Stimulated activated naive CD8-positive, alpha-beta T cell treated with anti-CD3 and anti-CD28 coated beads, Interleukin-15, amount 100 ng/mL, for 72 hours (primary cell): ENCODE measurements at regions not wholly inside any gene's neighbourhood (a gene's known extent, or its start where the extent isn't known, plus 50 kb on each side); places are given as distances from the start of the nearest gene placed in this dataset.
"Not testable (repeated sequence)": the region's sequence is repeated elsewhere in the genome, so short reads cannot be mapped to it uniquely, and the experiment has no call there.

ENCODE experiments used
- ATAC-seq: fragments of 150-1000 bp; cut with Tn5 transposase; 2 replicates; pipeline ENCODE4 v1.10.0; 2021; ENCODE audit warnings: mild to moderate bottlenecking, moderate library complexity
- DNase-seq, 2 donors: peaks; one replicate each; pipeline ENCODE4 v3.0.0; 2021 to 2022
- H3K27ac Mint-ChIP-seq, 2 donors: one replicate each; pipeline ENCODE4 v1.8.0; 2022; ENCODE audit warnings: mild to moderate bottlenecking in 2 of 2, mixed read lengths in 2 of 2, moderate library complexity in 2 of 2
- H3K27me3 Mint-ChIP-seq: one replicate; pipeline ENCODE4 v1.8.0; 2022; ENCODE audit warnings: mixed read lengths
- H3K4me1 Mint-ChIP-seq: one replicate; pipeline ENCODE4 v1.8.0; 2022; ENCODE audit warnings: mild to moderate bottlenecking, mixed read lengths
- H3K4me3 Mint-ChIP-seq, 2 donors: one replicate each; pipeline ENCODE4 v1.8.0; 2022; ENCODE audit warnings: mild to moderate bottlenecking in 2 of 2, mixed read lengths in 2 of 2, moderate library complexity in 1 of 2
- H3K9me3 Mint-ChIP-seq, 2 donors: one replicate each; pipeline ENCODE4 v1.8.0; 2022; ENCODE audit warnings: mixed read lengths in 2 of 2

DNA sequence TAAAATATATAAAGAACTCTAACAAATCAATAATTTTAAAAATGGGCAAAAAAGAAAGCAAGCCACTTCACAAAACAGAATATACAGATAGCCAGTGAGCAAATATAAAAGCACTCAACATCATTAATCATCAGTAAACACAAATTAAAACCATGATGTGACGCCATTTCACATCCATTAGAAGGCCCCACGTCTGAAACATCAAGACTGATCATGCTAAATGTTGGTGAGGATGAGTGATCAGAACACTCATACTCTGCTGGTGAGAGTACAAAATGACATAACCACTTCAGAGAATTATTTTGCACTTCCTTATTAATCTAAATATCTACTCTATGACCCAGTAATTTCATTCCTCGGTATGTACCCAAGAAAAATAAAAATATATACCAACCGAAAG is 512.2 kb upstream of the NR5A2 start:
- no peaks in the 10 kb centered on the region for H3K9me3 Mint-ChIP-seq
- no peak overlapping the region for H3K4me3 Mint-ChIP-seq
- H3K27ac Mint-ChIP-seq: no peak overlapping the region
- DNase-seq (no peak), ATAC-seq (no peak)
- no peaks in the 10 kb centered on the region for H3K27me3 Mint-ChIP-seq
- H3K4me1 Mint-ChIP-seq: no peaks in the 10 kb centered on the region

DNA sequence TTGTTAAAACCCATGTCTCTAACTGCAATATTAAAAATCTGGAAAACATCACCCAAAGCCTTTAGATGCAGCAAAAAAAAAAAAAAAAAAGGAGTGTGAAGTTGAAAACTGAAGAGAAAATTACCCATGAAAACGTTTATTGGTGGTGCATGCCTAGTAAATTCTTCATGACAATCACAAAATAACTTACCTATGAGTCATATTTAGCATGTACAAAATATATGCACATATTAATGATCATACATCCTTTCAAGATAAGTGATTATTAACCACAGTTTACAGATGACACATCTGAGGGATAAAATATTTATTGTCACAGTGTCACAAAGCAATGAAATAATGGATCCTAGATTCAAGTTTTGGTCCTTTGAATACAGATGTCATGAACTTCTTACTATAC is 505.2 kb upstream of the NR5A2 start:
- no peaks in the 10 kb centered on the region for H3K4me1 Mint-ChIP-seq
- ATAC-seq (no peak), DNase-seq (no peak)
- H3K9me3 Mint-ChIP-seq: no peaks in the 10 kb centered on the region
- H3K4me3 Mint-ChIP-seq: no peak overlapping the region
- H3K27ac Mint-ChIP-seq: no peak overlapping the region
- no peaks in the 10 kb centered on the region for H3K27me3 Mint-ChIP-seq

DNA sequence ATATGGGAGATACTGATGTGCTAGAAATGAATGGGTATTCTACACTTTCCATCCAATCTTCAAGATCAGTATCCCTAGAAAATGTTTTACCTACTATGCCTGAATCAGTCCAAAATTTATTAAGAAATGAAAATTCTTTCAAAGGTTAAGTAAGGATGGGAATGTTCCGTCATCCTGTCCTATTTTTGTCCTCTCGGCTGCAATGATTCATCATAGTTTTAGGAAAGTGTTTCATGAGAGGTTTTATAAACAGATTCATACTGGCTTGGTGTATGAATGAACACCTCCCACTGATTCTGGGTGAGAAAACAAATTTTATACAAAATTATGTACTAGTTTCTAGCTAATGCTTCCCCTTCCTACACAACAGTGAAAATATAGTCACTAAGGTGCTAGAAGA is 504.6 kb upstream of the NR5A2 start:
- no peak for DNase-seq
- ATAC-seq: no peak
- H3K4me1 Mint-ChIP-seq: no peaks in the 10 kb centered on the region
- H3K4me3 Mint-ChIP-seq: no peak overlapping the region
- no peak overlapping the region for H3K27ac Mint-ChIP-seq
- H3K9me3 Mint-ChIP-seq: no peaks in the 10 kb centered on the region
- no peaks in the 10 kb centered on the region for H3K27me3 Mint-ChIP-seq

- H3K4me3 Mint-ChIP-seq: no peak overlapping the region
- H3K27me3 Mint-ChIP-seq: no peaks in the 10 kb centered on the region
- H3K4me1 Mint-ChIP-seq: no peaks in the 10 kb centered on the region
- ATAC-seq: no peak
- no peak for DNase-seq
- no peak overlapping the region for H3K27ac Mint-ChIP-seq
- peaks cover 8 to 10% of the 10 kb centered on the region in 2 donors for H3K9me3 Mint-ChIP-seq
Measured at GRCh38 chr1:199529324-199529723, 498.2 kb upstream of the NR5A2 start.

- H3K27ac Mint-ChIP-seq, H3K4me1 Mint-ChIP-seq, ATAC-seq, DNase-seq, H3K4me3 Mint-ChIP-seq, H3K27me3 Mint-ChIP-seq: not testable (repeated sequence)
- peaks cover 18 to 31% of the 10 kb centered on the region in 2 donors for H3K9me3 Mint-ChIP-seq
Measured at GRCh38 chr1:199533361-199533760, 494.1 kb upstream of the NR5A2 start.

DNA sequence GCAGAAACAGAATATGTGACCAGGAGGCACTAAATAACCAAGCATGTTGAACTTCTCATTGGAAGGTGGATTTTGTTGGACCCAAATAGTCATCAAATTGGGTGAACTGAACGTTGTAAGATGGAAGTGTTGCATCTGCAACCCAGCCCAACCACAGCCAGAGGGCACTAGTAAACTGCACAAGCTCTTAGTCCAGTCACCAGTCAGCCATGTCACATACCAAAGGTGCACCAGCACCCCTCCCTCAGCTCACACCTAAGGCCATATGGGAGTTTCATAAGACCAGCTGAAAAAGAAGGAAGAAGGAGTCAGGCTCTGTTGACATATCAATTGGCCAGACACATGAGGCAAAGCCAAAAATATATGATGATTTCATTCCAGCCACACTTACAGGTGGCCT is 481.7 kb upstream of the NR5A2 start:
- ATAC-seq (no peak), DNase-seq (no peak)
- Mint-ChIP-seq H3K4me3 (no peak overlapping the region), H3K27ac (no peak overlapping the region), H3K9me3 (no peaks in the 10 kb centered on the region), H3K4me1 (no peaks in the 10 kb centered on the region), H3K27me3 (no peaks in the 10 kb centered on the region)

- Mint-ChIP-seq H3K27me3 (no peaks in the 10 kb centered on the region), H3K4me3 (no peak overlapping the region), H3K27ac (no peak overlapping the region), H3K4me1 (no peaks in the 10 kb centered on the region), H3K9me3 (no peaks in the 10 kb centered on the region)
- DNase-seq (no peak), ATAC-seq (peak; percentile 60)
Measured at GRCh38 chr1:199546323-199546722, 481.2 kb upstream of the NR5A2 start.

DNA sequence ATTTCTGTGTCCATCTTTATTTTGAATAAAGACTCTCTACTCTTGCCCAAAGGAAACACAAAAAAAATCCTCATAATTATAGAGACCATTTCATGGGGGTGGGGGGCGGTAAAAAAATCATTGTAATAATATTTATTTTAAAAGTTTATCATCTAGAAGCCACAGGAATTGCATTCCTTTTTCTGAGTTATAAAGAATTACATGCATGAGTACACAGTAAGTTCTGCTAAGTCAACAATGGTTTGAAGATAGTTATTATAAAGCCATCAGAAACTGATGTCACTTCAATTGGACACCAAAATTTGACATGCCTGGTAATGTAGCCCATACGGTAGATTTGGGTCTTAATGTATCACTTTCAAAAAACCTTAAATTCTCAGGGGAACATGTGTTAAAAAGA is 478.1 kb upstream of the NR5A2 start:
- DNase-seq (no peak), ATAC-seq (no peak)
- no peak overlapping the region for H3K4me3 Mint-ChIP-seq
- no peak overlapping the region for H3K27ac Mint-ChIP-seq
- H3K27me3 Mint-ChIP-seq: peaks cover 7% of the 10 kb centered on the region
- no peaks in the 10 kb centered on the region for H3K9me3 Mint-ChIP-seq
- H3K4me1 Mint-ChIP-seq: no peaks in the 10 kb centered on the region

GRCh38 chr1:199550199-199551065 is 477.1 kb upstream of the NR5A2 start:
- H3K4me3 Mint-ChIP-seq: no peak overlapping the region

GRCh38 chr1:199551967-199552565 is 475.4 kb upstream of the NR5A2 start:
- peak; percentile 8 to 15 for DNase-seq
- Mint-ChIP-seq H3K4me3 (no peak overlapping the region), H3K27me3 (peaks cover 7% of the 10 kb centered on the region), H3K9me3 (no peaks in the 10 kb centered on the region), H3K4me1 (no peaks in the 10 kb centered on the region), H3K27ac (no peak overlapping the region)
- ATAC-seq: no peak

More at GRCh38 chr1:199550199-199551065, 477.1 kb upstream of the NR5A2 start:
- DNase-seq (no peak), ATAC-seq (no peak)
- peaks cover 7% of the 10 kb centered on the region for H3K27me3 Mint-ChIP-seq
- H3K27ac Mint-ChIP-seq: no peak overlapping the region
- no peaks in the 10 kb centered on the region for H3K4me1 Mint-ChIP-seq
- no peaks in the 10 kb centered on the region for H3K9me3 Mint-ChIP-seq

GRCh38 chr1:199553104-199553503 is 474.4 kb upstream of the NR5A2 start:
- H3K4me1 Mint-ChIP-seq: no peaks in the 10 kb centered on the region
- DNase-seq (no peak), ATAC-seq (no peak)
- peaks cover 7% of the 10 kb centered on the region for H3K27me3 Mint-ChIP-seq
- no peaks in the 10 kb centered on the region for H3K9me3 Mint-ChIP-seq
- H3K27ac Mint-ChIP-seq: no peak overlapping the region
- H3K4me3 Mint-ChIP-seq: no peak overlapping the region

- DNase-seq: no peak
- H3K9me3 Mint-ChIP-seq: no peaks in the 10 kb centered on the region
- no peak overlapping the region for H3K4me3 Mint-ChIP-seq
- H3K4me1 Mint-ChIP-seq: no peaks in the 10 kb centered on the region
- no peak overlapping the region for H3K27ac Mint-ChIP-seq
- no peak for ATAC-seq
- H3K27me3 Mint-ChIP-seq: no peaks in the 10 kb centered on the region
Measured at GRCh38 chr1:199561334-199561733, 466.2 kb upstream of the NR5A2 start.

- Mint-ChIP-seq H3K27ac (no peak overlapping the region), H3K9me3 (no peaks in the 10 kb centered on the region), H3K27me3 (no peaks in the 10 kb centered on the region), H3K4me3 (no peak overlapping the region), H3K4me1 (no peaks in the 10 kb centered on the region)
- DNase-seq: no peak
- no peak for ATAC-seq
Measured at GRCh38 chr1:199573047-199573446, 454.5 kb upstream of the NR5A2 start.

DNA sequence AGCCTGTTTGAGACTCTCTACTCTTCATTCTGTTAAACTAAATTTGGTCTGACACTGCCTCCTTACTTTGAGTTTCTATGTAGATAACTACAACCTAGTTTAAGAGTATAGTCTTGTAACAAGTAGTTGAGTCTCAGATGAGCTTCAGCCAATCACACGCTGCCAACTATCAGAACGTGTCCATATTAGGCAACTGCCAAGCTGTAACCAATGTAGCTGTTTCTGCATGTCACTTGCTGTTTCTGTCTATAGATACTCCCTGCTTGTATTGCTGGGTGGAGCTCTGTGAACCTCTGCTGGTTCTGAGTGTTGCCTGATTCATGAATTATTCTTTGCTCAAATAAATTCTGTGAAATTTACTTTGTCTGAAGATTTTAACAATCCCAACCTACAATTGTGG is 452.6 kb upstream of the NR5A2 start:
- Mint-ChIP-seq H3K27ac (no peak overlapping the region), H3K4me3 (no peak overlapping the region), H3K9me3 (no peaks in the 10 kb centered on the region), H3K4me1 (no peaks in the 10 kb centered on the region), H3K27me3 (no peaks in the 10 kb centered on the region)
- no peak for DNase-seq
- no peak for ATAC-seq

DNA sequence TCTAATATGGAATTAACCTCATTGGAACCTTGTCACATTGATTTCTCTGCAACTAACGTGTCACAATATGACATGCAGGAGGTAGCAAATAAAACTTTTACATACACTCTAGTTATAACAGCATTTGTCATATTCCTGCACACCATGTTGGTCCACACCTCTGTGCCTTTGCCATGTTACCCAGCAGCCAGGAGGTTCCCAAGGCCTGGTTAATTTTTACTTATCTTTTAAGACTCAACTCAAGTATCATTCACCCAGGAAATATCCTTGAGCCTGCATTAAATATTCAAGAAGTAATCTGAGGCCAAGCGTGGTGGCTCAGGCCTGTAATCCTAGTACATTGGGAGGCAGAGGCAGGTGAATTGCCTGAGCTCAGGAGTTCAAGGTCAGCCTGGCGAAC is 447.2 kb upstream of the NR5A2 start:
- Mint-ChIP-seq H3K4me3 (no peak overlapping the region), H3K4me1 (no peaks in the 10 kb centered on the region), H3K27ac (no peak overlapping the region), H3K9me3 (no peaks in the 10 kb centered on the region), H3K27me3 (peaks cover 7% of the 10 kb centered on the region)
- ATAC-seq (no peak), DNase-seq (no peak)

DNA sequence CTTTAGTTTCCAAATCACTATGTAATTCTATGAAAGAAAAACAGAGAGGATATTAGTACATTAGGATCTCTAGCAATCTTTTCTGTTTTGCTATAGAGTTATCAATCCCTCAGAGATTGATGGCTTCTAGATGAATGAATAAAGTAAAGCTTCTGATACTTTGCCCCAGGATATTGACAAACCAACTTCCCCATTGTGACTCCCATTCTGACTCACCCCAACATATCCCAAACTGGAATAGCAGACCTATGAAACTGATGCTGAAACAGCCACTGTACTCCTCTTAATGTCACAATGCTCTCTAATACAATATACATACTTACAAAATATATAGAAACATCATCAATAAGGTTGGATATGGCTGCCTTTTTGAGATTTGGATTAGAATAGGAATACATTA is 442.1 kb upstream of the NR5A2 start:
- peaks cover 7% of the 10 kb centered on the region for H3K27me3 Mint-ChIP-seq
- no peaks in the 10 kb centered on the region for H3K9me3 Mint-ChIP-seq
- H3K4me1 Mint-ChIP-seq: peaks cover 3% of the 10 kb centered on the region
- no peak overlapping the region for H3K27ac Mint-ChIP-seq
- DNase-seq (no peak), ATAC-seq (no peak)
- H3K4me3 Mint-ChIP-seq: no peak overlapping the region
